ENCODE measurements at regions not wholly inside any gene's neighbourhood (a gene's known extent, or its start where the extent isn't known, plus 50 kb on each side); places are given as distances from the start of the nearest gene placed in this dataset.

DNA sequence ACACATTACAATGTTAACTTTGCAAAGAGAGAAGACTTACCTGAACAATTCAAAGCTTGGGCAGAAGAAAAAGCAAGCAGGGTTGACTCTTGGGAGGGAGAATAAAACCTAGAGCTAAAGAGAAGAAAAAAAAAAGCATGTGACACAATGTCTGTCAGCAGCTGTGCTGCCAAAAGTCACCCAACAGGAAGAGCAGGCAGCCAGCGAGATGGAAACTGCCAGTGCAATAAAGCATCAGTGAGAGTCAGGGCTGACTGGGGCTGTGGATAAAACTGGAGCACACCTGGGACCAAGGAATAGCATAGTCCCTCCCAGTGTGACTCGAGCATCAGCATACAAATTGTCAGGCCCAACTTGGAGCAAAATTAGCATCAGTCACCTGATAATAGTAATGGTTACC lies 65.0 kb upstream of the SLC22A15 start:
- TF ChIP-seq, protein P1, sequence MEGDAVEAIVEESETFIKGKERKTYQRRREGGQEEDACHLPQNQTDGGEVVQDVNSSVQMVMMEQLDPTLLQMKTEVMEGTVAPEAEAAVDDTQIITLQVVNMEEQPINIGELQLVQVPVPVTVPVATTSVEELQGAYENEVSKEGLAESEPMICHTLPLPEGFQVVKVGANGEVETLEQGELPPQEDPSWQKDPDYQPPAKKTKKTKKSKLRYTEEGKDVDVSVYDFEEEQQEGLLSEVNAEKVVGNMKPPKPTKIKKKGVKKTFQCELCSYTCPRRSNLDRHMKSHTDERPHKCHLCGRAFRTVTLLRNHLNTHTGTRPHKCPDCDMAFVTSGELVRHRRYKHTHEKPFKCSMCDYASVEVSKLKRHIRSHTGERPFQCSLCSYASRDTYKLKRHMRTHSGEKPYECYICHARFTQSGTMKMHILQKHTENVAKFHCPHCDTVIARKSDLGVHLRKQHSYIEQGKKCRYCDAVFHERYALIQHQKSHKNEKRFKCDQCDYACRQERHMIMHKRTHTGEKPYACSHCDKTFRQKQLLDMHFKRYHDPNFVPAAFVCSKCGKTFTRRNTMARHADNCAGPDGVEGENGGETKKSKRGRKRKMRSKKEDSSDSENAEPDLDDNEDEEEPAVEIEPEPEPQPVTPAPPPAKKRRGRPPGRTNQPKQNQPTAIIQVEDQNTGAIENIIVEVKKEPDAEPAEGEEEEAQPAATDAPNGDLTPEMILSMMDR (IDR thresholded peaks at IDR 0.05) = no peak
- no peak for TF ChIP-seq POLR2A (IDR thresholded peaks at IDR 0.05)
